ENCODE measurements at regions not wholly inside any gene's neighbourhood (a gene's known extent, or its start where the extent isn't known, plus 50 kb on each side); places are given as distances from the start of the nearest gene placed in this dataset.

DNA sequence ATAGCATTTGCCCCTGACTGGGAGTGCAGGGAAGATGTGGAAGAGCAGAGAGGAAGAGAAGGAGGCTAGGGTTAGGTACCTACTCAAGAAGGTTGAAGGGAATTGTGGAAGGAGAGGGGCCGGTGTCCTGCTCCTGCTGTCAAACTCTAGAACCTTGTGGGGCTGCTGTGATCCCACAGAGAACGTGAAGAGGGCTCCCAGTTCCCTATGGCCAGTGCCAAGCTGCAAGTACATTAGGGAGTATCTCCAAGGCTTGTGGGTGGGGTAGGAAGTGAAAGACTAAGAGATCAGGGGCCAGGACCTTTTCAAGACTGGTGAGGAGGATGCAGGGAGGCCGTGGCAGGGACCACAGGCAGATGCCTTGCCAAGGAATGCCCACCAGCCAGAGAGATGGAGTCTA lies 263.4 kb downstream of the CDH26 start:
- TF ChIP-seq CTCF (IDR thresholded peaks at IDR 0.05) (no peak), POLR2A (IDR thresholded peaks at IDR 0.05) (no peak)

All from uterus (tissue), 2 donors.